KMS-11 (cell line): ENCODE measurements at regions not wholly inside any gene's neighbourhood (a gene's known extent, or its start where the extent isn't known, plus 50 kb on each side); places are given as distances from the start of the nearest gene placed in this dataset.

Experiments
- H2AFZ ChIP-seq: fragments of 200-600 bp; sonication (generic); 2 replicates; pipeline ENCODE4 v1.6.1; 2016; ENCODE audit warnings: antibody characterized with exemption, mixed run types, low read depth
- H3K27ac ChIP-seq: fragments of 200-600 bp; sonication (generic); 2 replicates; pipeline ENCODE4 v1.6.1; 2016; ENCODE audit warnings: mild to moderate bottlenecking, mixed run types
- H3K27me3 ChIP-seq: fragments of 200-600 bp; sonication (generic); 2 replicates; pipeline ENCODE4 v1.6.1; 2017; ENCODE audit warnings: mild to moderate bottlenecking, low read depth, mixed run types, moderate library complexity; ENCODE audit not compliant: insufficient read depth
- H3K36me3 ChIP-seq: fragments of 200-600 bp; sonication (generic); 2 replicates; pipeline ENCODE4 v1.6.1; 2017; ENCODE audit warnings: mild to moderate bottlenecking, mixed run types; ENCODE audit not compliant: insufficient read depth
- H3K4me1 ChIP-seq: fragments of 200-600 bp; sonication (generic); 2 replicates; pipeline ENCODE4 v1.6.1; 2016; ENCODE audit warnings: mild to moderate bottlenecking, low read depth, mixed run types; ENCODE audit not compliant: poor library complexity, severe bottlenecking
- H3K4me2 ChIP-seq: fragments of 200-600 bp; sonication (generic); 2 replicates; pipeline ENCODE4 v1.7.0; 2016; ENCODE audit warnings: mild to moderate bottlenecking, mixed run types
- H3K4me3 ChIP-seq: fragments of 200-600 bp; sonication (generic); IDR thresholded peaks from 2 replicates; pipeline ENCODE4 v1.6.1; 2017; ENCODE audit warnings: low read depth, low read length, mixed read lengths; ENCODE audit not compliant: insufficient read depth
- H3K79me2 ChIP-seq: fragments of 200-600 bp; sonication (generic); 2 replicates; pipeline ENCODE4 v1.6.1; 2016; ENCODE audit warnings: low read depth, mixed run types; ENCODE audit not compliant: insufficient read depth
- H3K9ac ChIP-seq: fragments of 200-600 bp; sonication (generic); 2 replicates; pipeline ENCODE4 v1.6.1; 2016; ENCODE audit warnings: mild to moderate bottlenecking, mixed run types
- H4K20me1 ChIP-seq: fragments of 200-600 bp; sonication (generic); 2 replicates; pipeline ENCODE4 v1.6.1; 2016; ENCODE audit warnings: mild to moderate bottlenecking, mixed run types; ENCODE audit not compliant: insufficient read depth
- TF ChIP-seq, protein P1 (sequence below): fragments of 200-600 bp; sonication (generic); conservative IDR thresholded peaks from 2 replicates; pipeline ENCODE4 v1.6.1; 2017; ENCODE audit warnings: low read depth, mild to moderate bottlenecking, antibody characterized with exemption, low read length, moderate library complexity, mixed read lengths

DNA sequence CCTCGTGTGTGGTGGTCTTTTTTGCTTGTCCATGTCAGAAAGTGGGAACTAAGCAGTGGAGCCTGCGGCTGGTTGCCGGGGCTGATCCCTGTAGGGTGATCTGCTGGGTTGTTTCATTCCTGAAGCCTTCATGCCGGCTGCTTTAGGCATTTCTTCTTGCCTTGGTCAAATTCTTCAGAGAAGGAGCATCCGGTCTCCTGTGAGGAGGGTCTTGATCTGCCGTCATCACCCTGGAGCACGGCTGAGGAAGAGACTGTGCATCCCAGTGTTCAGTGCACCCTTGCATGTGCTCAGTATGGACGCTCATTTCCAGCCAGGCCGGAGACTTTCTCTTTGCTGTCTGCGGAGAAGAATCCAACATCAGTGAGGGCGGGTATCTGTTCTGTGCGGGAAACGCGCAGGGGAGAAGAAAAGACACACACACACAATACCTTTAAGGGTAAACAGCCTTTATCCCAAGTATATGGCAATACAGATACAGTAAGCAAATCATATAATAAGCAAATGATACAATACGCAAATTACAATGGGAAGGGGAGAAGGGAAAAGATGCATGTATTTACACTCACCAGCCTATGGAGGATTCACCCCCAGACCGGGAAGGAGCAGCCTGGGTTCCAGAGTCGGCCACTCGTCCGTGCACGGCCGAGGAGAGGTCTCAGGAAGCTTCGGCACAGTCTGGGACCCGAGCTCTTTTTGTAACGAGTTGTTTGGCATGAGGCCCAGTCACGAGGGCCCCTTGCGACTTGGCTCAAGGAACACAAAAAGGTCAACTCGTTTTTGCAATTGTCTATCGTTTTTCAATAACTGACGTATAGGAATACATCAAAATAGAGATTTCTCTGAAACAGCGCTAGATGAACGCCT, 1366.8 kb upstream of the TMEM132C start:
- no peak overlapping the region for H3K27ac ChIP-seq
- H3K27me3 ChIP-seq: no peaks in the 10 kb centered on the region
- H3K9ac ChIP-seq: no peak overlapping the region
- no peaks in the 10 kb centered on the region for H3K4me1 ChIP-seq
- H2AFZ ChIP-seq: no peak overlapping the region
- no peak overlapping the region for H3K4me3 ChIP-seq
- H4K20me1 ChIP-seq: no peaks in the 10 kb centered on the region
- no peaks in the 10 kb centered on the region for H3K36me3 ChIP-seq
- TF ChIP-seq, protein P1, sequence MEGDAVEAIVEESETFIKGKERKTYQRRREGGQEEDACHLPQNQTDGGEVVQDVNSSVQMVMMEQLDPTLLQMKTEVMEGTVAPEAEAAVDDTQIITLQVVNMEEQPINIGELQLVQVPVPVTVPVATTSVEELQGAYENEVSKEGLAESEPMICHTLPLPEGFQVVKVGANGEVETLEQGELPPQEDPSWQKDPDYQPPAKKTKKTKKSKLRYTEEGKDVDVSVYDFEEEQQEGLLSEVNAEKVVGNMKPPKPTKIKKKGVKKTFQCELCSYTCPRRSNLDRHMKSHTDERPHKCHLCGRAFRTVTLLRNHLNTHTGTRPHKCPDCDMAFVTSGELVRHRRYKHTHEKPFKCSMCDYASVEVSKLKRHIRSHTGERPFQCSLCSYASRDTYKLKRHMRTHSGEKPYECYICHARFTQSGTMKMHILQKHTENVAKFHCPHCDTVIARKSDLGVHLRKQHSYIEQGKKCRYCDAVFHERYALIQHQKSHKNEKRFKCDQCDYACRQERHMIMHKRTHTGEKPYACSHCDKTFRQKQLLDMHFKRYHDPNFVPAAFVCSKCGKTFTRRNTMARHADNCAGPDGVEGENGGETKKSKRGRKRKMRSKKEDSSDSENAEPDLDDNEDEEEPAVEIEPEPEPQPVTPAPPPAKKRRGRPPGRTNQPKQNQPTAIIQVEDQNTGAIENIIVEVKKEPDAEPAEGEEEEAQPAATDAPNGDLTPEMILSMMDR: no peak
- no peaks in the 10 kb centered on the region for H3K79me2 ChIP-seq
- no peak overlapping the region for H3K4me2 ChIP-seq

GRCh38 chr12:126903027-126903876, 1363.7 kb upstream of the TMEM132C start:
- H3K79me2 ChIP-seq: no peaks in the 10 kb centered on the region
- no peak overlapping the region for H3K4me2 ChIP-seq
- TF ChIP-seq, protein P1: no peak
- H4K20me1 ChIP-seq: no peaks in the 10 kb centered on the region
- H3K4me3 ChIP-seq: no peak overlapping the region
- no peaks in the 10 kb centered on the region for H3K36me3 ChIP-seq
- H3K27me3 ChIP-seq: no peaks in the 10 kb centered on the region
- no peak overlapping the region for H3K27ac ChIP-seq
- H3K9ac ChIP-seq: no peak overlapping the region
- no peak overlapping the region for H2AFZ ChIP-seq
- H3K4me1 ChIP-seq: no peaks in the 10 kb centered on the region

- Histone ChIP-seq H3K27ac (no peak overlapping the region), H3K4me3 (no peak overlapping the region), H3K79me2 (no peaks in the 10 kb centered on the region), H2AFZ (no peak overlapping the region), H3K36me3 (no peaks in the 10 kb centered on the region), H3K27me3 (no peaks in the 10 kb centered on the region), H3K9ac (no peak overlapping the region), H4K20me1 (no peaks in the 10 kb centered on the region), H3K4me2 (no peak overlapping the region), H3K4me1 (no peaks in the 10 kb centered on the region)
- TF ChIP-seq, protein P1: no peak
These were observed 1361.2 kb upstream of the TMEM132C start for GRCh38 chr12:126905752-126906151.

GRCh38 chr12:126907900-126908764, 1358.8 kb upstream of the TMEM132C start:
- Histone ChIP-seq H3K4me2 (no peak overlapping the region), H2AFZ (no peak overlapping the region)

More at GRCh38 chr12:126907900-126908764, 1358.8 kb upstream of the TMEM132C start:
- TF ChIP-seq, protein P1: no peak
- Histone ChIP-seq H3K79me2 (no peaks in the 10 kb centered on the region), H3K9ac (no peak overlapping the region), H3K36me3 (no peaks in the 10 kb centered on the region), H3K4me1 (no peaks in the 10 kb centered on the region), H3K4me3 (no peak overlapping the region), H3K27ac (no peak overlapping the region), H4K20me1 (no peaks in the 10 kb centered on the region), H3K27me3 (no peaks in the 10 kb centered on the region)
